ENCODE measurements at regions not wholly inside any gene's neighbourhood (a gene's known extent, or its start where the extent isn't known, plus 50 kb on each side); places are given as distances from the start of the nearest gene placed in this dataset.
"Not testable (repeated sequence)": the region's sequence is repeated elsewhere in the genome, so short reads cannot be mapped to it uniquely, and the experiment has no call there.

- Histone ChIP-seq H3K4me1 (no peaks in the 10 kb centered on the region), H3K27ac (no peak overlapping the region), H3K4me3 (no peak overlapping the region), H3K9me3 (no peaks in the 10 kb centered on the region), H3K27me3 (no peaks in the 10 kb centered on the region), H3K36me3 (no peaks in the 10 kb centered on the region)
- TF ChIP-seq CTCF (IDR thresholded peaks at IDR 0.05), result no peak
- TF ChIP-seq POLR2AphosphoS5 (IDR thresholded peaks at IDR 0.05), result no peak
- no peak for TF ChIP-seq EP300 (IDR thresholded peaks at IDR 0.05)
- no peak for TF ChIP-seq POLR2A (IDR thresholded peaks at IDR 0.05)
- 100% methylated on average over 3 of the region's 6 CpGs; no CpG with 5 or more reads in 1 of the 2 donors for WGBS, 2 donors (ENCODE audit: low coverage in 1 of 2)
- ATAC-seq, result no peak
Measured at GRCh38 chrX:121356850-121357171, 309.4 kb downstream of the GLUD2 start.

GRCh38 chrX:121360280-121360679 is 312.9 kb downstream of the GLUD2 start:
- Histone ChIP-seq H3K4me3 (no peak overlapping the region), H3K4me1 (no peaks in the 10 kb centered on the region), H3K27me3 (no peaks in the 10 kb centered on the region), H3K27ac (no peak overlapping the region), H3K9me3 (no peaks in the 10 kb centered on the region), H3K36me3 (no peaks in the 10 kb centered on the region)
- ATAC-seq, result no peak
- WGBS, 2 donors (ENCODE audit: low coverage in 1 of 2), result 88 to 100% methylated on average over 1 of the region's 1 CpG
- TF ChIP-seq POLR2AphosphoS5 (IDR thresholded peaks at IDR 0.05) (no peak), CTCF (IDR thresholded peaks at IDR 0.05) (no peak), POLR2A (IDR thresholded peaks at IDR 0.05) (no peak), EP300 (IDR thresholded peaks at IDR 0.05) (no peak)

- Histone ChIP-seq H3K4me3 (no peak overlapping the region), H3K27ac (no peak overlapping the region), H3K4me1 (no peaks in the 10 kb centered on the region), H3K9me3 (no peaks in the 10 kb centered on the region), H3K27me3 (no peaks in the 10 kb centered on the region), H3K36me3 (no peaks in the 10 kb centered on the region)
- TF ChIP-seq CTCF (IDR thresholded peaks at IDR 0.05) (no peak), POLR2AphosphoS5 (IDR thresholded peaks at IDR 0.05) (no peak), POLR2A (IDR thresholded peaks at IDR 0.05) (no peak), EP300 (IDR thresholded peaks at IDR 0.05) (no peak)
- no peak for ATAC-seq
- whole genome bisulfite sequencing, 2 donors (ENCODE audit: low coverage in 1 of 2), result 75 to 77% methylated on average over 5 to 11 of the region's 13 CpGs
Measured at GRCh38 chrX:121365572-121366161, 318.3 kb downstream of the GLUD2 start.

GRCh38 chrX:121374471-121374870 is 327.1 kb downstream of the GLUD2 start:
- TF ChIP-seq EP300 (IDR thresholded peaks at IDR 0.05) (no peak), CTCF (IDR thresholded peaks at IDR 0.05) (no peak), POLR2AphosphoS5 (IDR thresholded peaks at IDR 0.05) (no peak)
- no peaks in the 10 kb centered on the region for H3K9me3 ChIP-seq
- H3K27ac ChIP-seq, result no peak overlapping the region
- 68% methylated on average over 3 of the region's 3 CpGs for WGBS, 2 donors (ENCODE audit: low coverage in 1 of 2)
- no peak for ATAC-seq
- H3K27me3 ChIP-seq, result no peaks in the 10 kb centered on the region
- H3K4me1 ChIP-seq, result no peaks in the 10 kb centered on the region
- H3K4me3 ChIP-seq, result no peak overlapping the region
- no peaks in the 10 kb centered on the region for H3K36me3 ChIP-seq

GRCh38 chrX:121381915-121382314 is 334.5 kb downstream of the GLUD2 start:
- not testable (repeated sequence) for H3K27ac ChIP-seq, H3K9me3 ChIP-seq, H3K4me3 ChIP-seq, H3K36me3 ChIP-seq, ATAC-seq, H3K4me1 ChIP-seq, H3K27me3 ChIP-seq
- WGBS, 2 donors (ENCODE audit: low coverage in 1 of 2), result 54 to 77% methylated on average over 3 to 5 of the region's 7 CpGs
